ENCODE measurements at regions not wholly inside any gene's neighbourhood (a gene's known extent, or its start where the extent isn't known, plus 50 kb on each side); places are given as distances from the start of the nearest gene placed in this dataset.

DNA sequence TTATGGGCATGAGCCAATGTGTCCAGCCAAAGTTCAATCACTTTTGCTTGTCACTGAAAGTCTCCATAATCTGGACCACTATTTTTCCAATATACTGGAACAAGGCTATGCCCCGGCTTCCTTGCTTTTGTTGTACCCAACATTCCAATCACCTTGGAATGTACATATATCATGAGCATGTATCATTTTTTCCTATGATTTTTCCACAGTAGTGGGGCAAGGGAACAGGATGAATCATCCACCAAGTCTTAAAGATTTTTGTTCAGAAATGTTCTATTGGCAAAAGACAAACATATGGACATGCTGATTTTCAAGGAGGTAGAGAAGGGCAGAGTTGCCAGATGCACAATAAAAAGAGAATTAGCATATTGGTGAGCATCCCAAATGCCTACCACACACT, 548.1 kb upstream of the INTU start:
- Mint-ChIP-seq H3K36me3 (peaks cover 5 to 12% of the 10 kb centered on the region in 2 donors), H3K9me3 (peaks cover 15% of the 10 kb centered on the region in 2 donors), H3K27ac (no peak overlapping the region)
- ATAC-seq = no peak
- no peak for DNase-seq (ENCODE audit: low spot score in 2 of 2)

DNA sequence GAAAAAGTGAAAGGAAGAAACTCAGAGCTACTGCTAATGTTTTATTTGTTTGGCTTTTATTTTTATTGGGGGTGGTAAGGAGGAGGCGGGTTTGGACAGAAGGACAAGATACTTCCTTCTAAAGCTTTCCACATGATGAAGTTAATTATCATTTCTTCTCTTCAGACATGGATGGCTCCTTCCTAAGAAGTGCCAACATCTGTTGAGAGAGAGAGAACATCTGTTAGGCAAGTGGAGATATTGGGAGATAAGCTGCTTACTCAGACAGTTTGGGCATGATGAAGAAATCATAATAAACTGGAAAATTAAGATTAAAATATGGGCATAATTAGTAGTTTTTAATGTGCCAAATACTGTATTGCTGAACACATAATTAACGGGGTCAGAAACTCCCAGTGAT, 535.7 kb upstream of the INTU start:
- no peak for DNase-seq (ENCODE audit: low spot score in 2 of 2)
- H3K27ac Mint-ChIP-seq = no peak overlapping the region
- H3K9me3 Mint-ChIP-seq = peaks cover 5 to 16% of the 10 kb centered on the region in 2 donors
- no peaks in the 10 kb centered on the region for H3K36me3 Mint-ChIP-seq
- no peak for ATAC-seq

DNA sequence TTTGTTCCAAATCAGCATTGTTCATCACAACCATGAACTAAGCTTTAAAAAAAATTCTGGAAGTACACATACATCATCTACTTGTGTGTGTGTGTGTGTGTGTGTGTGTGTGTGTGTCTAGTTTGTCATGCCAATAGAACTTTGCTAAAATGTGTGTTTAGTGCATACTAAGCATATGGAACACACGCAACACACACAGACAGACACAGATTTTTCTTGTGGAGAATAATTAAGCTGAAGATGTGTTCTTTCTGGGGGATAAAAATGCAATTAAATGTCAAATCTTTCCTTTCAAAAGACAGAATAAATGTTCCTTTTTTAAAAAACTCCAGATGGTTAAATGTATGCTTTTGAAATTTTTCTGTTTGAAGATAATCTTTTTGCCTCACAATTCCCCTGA, 530.4 kb upstream of the INTU start:
- DNase-seq (ENCODE audit: low spot score in 2 of 2) (no peak), ATAC-seq (no peak)
- H3K9me3 Mint-ChIP-seq = peaks cover 9 to 19% of the 10 kb centered on the region in 2 donors
- H3K27ac Mint-ChIP-seq = no peak overlapping the region
- H3K36me3 Mint-ChIP-seq = no peaks in the 10 kb centered on the region

DNA sequence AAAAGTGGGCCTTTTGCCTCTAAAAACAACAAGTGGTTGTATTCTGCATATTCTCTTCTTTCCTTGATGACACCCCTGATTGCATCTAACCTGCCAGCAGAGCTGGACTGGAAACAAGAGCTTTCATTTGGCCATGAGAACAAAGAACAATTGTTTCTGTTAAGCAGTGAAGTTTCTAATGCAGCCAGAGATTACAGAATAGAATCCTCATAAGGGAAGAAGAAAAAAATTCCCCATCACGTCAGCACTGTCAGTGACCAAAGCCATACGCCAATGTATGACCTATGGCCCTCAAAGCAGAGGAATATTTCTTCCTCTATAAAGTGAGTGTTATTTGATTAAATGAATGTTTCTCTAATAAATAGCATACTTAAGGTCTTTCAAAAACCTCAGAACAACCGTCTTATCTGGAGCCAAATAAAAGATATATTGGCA, 529.1 kb upstream of the INTU start:
- Mint-ChIP-seq H3K9me3 (peaks cover 17 to 27% of the 10 kb centered on the region in 2 donors), H3K27ac (no peak overlapping the region), H3K36me3 (no peaks in the 10 kb centered on the region)
- no peak for DNase-seq (ENCODE audit: low spot score in 2 of 2)
- ATAC-seq = no peak

DNA sequence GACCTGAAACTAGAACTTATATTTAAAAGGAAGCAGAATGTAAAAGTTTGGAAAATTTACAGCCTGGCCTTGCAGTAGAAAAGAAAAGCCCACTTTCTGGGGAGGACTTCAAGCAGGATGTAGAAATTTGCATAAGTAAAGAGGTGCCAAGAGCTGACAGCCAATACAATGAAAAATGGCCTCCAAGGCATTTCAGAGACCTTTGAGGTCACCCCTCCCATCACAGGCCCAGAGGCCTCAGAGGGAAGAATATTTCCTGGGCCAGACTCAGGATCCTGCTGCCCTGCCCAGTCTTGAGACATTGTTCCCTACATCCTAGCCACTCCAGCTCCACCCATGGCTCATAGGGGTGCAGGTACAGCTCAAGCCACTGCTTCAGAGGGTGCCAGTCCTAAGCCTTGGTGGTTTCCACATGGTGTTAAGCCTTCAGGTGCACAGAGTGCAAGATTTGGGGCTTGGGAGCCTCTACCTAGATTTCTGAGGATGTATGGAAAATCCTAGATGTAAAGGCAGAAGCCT, 518.9 kb upstream of the INTU start:
- no peak for DNase-seq (ENCODE audit: low spot score in 2 of 2)
- Mint-ChIP-seq H3K36me3 (peaks cover 0 to 7% of the 10 kb centered on the region in 2 donors), H3K27ac (no peak overlapping the region), H3K9me3 (peaks cover 10 to 22% of the 10 kb centered on the region in 2 donors)
- ATAC-seq = no peak

DNA sequence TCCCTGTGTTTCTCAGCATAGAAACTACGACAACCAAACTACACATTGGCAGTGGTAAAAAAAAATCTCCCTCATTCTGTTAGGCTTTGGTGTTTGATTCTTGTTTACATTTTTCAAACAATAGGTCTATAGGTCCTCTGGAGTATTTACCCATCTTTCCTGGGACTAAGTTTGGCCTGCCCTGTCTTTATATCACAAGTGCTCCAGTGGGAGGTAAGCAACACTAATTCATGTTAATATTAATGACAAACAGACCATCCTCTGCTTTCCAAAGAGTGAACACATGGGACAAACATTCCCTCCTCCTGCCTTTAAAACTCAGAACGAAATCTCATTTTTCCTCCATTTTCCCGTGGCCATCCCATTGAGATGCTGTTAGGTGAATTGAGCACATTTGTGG, 514.1 kb upstream of the INTU start:
- DNase-seq (ENCODE audit: low spot score in 2 of 2) (no peak), ATAC-seq (no peak)
- Mint-ChIP-seq H3K27ac (no peak overlapping the region), H3K9me3 (peaks cover 0 to 11% of the 10 kb centered on the region in 2 donors), H3K36me3 (no peaks in the 10 kb centered on the region)

DNA sequence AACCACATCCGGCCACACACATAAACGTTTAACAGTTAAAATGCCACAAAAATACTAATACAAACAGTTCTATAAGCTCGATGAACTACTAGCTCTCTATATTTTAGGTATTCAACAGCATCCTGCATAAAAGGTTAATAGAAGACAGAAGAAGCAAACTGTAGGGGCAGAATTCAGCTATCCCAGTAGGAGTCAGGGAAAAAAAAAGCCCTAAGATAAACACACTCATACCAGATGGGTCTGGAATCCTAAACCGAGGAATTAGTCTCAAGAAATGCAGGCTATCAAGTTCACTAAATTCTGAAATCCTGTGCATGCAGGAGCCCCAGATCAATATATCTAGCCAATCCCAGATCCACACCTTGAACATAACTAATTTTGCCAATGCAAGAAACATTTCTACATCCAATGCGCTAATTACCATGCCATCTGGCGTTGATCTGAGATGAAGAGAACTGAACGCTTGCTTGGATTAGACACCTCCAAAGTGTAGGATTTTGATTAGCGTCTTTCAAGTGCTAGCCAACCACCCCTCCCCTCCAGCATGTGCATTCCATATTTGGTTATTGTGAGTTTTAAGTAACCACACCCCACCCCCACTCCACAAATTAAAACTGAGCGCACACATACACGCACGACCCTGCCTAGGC, 512.2 kb upstream of the INTU start:
- Mint-ChIP-seq H3K36me3 (no peaks in the 10 kb centered on the region), H3K9me3 (peaks cover 0 to 6% of the 10 kb centered on the region in 2 donors), H3K27ac (no peak overlapping the region)
- ATAC-seq (no peak), DNase-seq (ENCODE audit: low spot score in 2 of 2) (no peak)

DNA sequence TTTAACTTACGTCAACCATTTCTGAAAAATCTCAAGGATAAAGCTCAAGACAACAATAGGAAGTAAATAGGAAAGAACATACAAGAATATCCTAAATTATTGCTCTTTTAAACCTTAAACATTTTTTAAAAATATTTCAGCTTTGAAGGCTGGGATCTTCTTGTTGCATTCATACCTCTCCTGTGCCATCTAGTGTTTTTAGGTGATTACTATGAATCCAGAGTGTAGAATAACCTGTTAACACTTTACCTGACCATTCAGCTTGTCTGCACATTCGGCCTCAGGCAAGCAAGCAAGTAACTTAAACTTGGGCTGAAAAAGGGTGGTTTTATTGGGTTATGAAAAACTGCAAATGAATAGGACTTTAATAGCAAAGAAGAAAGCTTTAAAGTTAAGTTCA, 507.8 kb upstream of the INTU start:
- Mint-ChIP-seq H3K27ac (no peak overlapping the region), H3K36me3 (no peaks in the 10 kb centered on the region), H3K9me3 (peaks cover 8 to 10% of the 10 kb centered on the region in 2 donors)
- DNase-seq (ENCODE audit: low spot score in 2 of 2) = no peak
- no peak for ATAC-seq

DNA sequence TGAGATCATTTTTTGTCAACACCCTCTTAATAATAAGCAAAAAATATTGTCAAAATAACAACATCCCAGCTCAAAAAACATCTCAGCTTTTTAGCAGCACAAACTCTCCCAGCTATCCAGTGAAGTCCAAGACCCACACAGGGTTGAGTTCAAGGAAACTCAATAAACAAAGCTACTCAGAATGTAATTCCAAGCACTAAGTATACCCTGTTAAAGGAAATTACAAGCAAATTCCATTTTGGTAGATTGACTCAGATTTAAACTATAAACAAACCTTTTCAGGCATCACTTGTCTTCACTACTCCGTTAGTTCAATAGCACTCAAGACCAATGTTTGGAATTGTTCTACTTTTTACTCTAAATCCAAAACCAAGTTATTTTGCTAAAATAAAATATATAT, 506.0 kb upstream of the INTU start:
- Mint-ChIP-seq H3K36me3 (no peaks in the 10 kb centered on the region), H3K27ac (no peak overlapping the region), H3K9me3 (peaks cover 5 to 8% of the 10 kb centered on the region in 2 donors)
- no peak for ATAC-seq
- DNase-seq (ENCODE audit: low spot score in 2 of 2) = no peak

DNA sequence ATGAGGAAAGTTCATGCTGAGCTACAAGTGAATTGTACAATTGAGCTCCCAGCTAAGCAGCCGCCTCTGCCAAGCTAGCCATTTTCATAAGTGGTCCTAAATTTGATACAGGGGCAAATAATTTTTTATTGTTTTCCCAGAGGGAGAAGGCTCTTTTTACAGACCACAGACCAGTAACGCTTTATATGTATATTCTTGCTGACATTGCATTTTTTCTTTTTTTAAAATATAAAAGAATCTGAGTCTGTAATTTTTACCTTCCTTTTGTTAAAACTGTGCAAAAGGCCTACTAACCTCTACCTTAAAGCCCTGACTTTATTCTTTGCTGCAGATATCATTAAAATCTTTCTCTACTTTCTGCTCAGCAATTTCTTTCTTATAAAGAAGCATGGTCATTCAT, 501.2 kb upstream of the INTU start:
- no peaks in the 10 kb centered on the region for H3K36me3 Mint-ChIP-seq
- no peak for ATAC-seq
- no peak for DNase-seq (ENCODE audit: low spot score in 2 of 2)
- peaks cover 8 to 13% of the 10 kb centered on the region in 2 donors for H3K9me3 Mint-ChIP-seq
- H3K27ac Mint-ChIP-seq = no peak overlapping the region

DNA sequence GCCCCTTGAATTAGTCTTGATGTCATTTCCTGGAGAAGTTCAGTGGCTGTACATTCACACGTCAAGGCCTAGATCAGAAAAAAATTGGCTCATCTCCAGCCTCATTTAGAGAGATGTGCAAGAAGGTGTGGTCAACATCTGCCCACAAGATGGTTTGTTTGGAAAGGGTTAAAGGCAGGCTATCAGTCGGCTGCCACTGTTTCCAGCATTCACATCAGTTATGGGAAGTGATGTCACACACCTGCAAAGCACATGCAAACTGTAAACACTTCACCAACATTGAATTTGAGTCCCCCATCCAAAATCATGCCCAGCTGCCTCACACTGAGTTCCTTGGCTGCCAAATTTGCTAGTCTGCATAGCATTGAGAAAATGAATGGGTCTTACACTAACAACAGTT, 498.3 kb upstream of the INTU start:
- no peak overlapping the region for H3K27ac Mint-ChIP-seq
- no peaks in the 10 kb centered on the region for H3K36me3 Mint-ChIP-seq
- ATAC-seq (no peak), DNase-seq (ENCODE audit: low spot score in 2 of 2) (no peak)
- peaks cover 0 to 10% of the 10 kb centered on the region in 2 donors for H3K9me3 Mint-ChIP-seq

DNA sequence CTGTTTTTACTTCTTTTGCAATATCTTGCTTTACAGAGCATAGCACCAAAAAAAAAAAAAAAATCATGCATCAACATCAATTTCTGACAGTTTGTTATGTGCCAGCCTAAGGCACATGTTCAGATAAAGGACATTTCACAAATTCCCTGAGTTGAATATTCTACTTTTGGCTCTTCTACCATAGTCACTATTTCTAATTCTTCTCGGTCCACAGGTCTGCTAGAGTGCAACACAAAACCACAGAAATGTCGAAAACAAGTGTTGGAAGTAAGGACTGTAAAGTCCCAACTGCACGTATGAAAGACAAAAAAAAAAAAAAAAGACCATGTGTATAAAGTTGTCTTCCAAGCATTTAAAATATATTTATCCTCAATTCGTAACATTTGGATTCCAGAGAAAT, 494.2 kb upstream of the INTU start:
- Mint-ChIP-seq H3K9me3 (peaks cover 0 to 14% of the 10 kb centered on the region in 2 donors), H3K27ac (no peak overlapping the region), H3K36me3 (no peaks in the 10 kb centered on the region)
- DNase-seq (ENCODE audit: low spot score in 2 of 2) (no peak), ATAC-seq (no peak)

DNA sequence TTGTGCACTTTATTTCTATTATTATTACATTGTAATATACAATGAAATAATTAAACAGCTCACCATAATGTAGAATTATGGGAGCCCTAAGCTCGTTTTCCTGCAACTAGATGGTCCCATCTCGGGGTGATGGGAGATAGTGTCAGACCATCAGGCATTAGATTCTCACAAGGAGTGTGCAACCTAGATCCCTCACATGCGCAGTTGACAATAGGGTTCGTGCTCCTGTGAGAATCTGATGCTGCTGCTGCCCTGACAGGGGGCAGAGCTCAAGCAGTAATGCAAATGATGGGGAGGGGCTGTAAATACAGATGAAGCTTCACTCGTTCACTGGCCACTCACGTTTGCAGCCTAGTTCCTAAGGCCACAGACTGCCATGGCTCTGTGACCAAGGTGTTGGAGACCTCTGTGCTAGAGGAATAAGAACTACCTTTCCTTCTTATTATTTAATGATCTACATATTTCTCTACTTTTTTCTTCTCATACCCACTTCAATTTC, 492.9 kb upstream of the INTU start:
- ATAC-seq = no peak

DNA sequence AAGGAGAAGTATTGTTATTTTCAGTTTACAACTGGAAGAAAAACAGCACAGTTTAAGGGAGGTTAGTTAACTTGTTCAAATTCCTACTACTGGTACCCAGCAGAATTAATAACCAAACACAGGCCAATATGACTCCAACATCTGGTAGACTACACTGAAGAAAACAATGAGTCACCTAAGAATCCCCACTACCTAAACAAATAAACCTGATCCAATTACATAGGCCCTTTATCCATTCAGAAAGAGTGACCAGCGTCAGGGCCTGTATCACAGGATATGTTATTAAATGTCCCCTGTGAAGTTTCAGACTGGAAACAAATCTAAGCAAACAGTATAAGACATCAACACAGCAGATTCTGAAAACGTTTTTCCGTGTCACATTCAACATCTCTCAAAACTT, 492.5 kb upstream of the INTU start:
- H3K27ac Mint-ChIP-seq = no peak overlapping the region
- peaks cover 0 to 8% of the 10 kb centered on the region in 2 donors for H3K9me3 Mint-ChIP-seq
- H3K36me3 Mint-ChIP-seq = no peaks in the 10 kb centered on the region
- DNase-seq (ENCODE audit: low spot score in 2 of 2) (no peak), ATAC-seq (no peak)

More for the DNA sequence above, 492.9 kb upstream of the INTU start:
- H3K9me3 Mint-ChIP-seq = peaks cover 0 to 9% of the 10 kb centered on the region in 2 donors
- no peak for DNase-seq (ENCODE audit: low spot score in 2 of 2)
- H3K36me3 Mint-ChIP-seq = no peaks in the 10 kb centered on the region
- no peak overlapping the region for H3K27ac Mint-ChIP-seq

DNA sequence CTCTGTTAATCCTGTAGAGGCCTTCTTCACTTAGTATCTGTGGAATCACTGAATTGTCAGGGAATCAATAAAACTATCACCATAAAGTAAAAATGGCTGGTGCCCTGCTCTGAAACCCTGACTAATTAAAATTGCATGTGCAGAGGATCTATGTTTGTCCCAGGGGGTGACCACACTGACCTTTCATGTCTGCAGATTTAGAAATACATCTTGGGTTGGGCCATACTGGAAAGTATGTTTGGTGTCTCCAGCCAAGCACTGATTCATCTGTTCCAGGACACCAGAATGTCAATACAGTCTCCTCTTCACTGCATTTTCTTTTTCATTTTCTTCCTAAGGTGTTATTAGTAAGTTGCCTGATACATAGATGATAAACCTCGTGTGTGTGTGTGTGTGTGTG, 490.9 kb upstream of the INTU start:
- DNase-seq (ENCODE audit: low spot score in 2 of 2) = no peak
- ATAC-seq = no peak
- no peaks in the 10 kb centered on the region for H3K36me3 Mint-ChIP-seq
- H3K9me3 Mint-ChIP-seq = peaks cover 0 to 11% of the 10 kb centered on the region in 2 donors
- H3K27ac Mint-ChIP-seq = no peak overlapping the region

DNA sequence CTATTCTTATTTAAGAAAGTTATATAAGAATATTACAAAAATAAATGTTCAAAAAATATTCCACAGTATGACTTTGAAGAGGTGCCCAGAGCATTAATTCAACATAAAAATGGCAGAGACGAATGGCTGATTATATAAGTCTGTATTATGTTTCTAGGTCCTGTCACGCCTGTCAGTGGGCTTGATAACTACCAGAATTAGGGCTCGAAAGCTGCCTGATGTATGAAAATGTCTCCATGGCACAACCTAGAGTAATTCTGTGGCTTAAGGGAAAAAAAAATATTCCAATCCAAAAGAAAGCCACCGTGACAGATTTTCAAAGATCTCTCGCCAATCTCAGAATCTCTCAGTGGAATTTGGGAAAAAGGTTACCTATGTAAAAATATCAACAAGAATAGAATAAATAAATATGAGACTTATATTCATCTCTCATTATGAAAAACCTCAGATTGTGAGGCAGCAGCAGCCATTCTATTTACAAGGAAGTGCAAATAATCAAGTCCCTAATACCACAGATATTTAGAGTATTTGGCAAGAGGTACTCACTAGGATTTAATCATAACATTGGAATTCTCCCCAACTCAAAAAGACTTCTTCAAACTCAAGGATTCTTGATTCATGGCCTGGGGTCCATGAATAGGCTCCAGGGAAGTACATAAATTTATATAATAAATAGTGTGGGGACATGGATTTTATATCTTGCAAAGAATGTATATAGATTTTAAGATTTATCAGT, 489.1 kb upstream of the INTU start:
- DNase-seq (ENCODE audit: low spot score in 2 of 2) (no peak), ATAC-seq (no peak)
- H3K36me3 Mint-ChIP-seq = no peaks in the 10 kb centered on the region
- no peak overlapping the region for H3K27ac Mint-ChIP-seq
- peaks cover 6 to 12% of the 10 kb centered on the region in 2 donors for H3K9me3 Mint-ChIP-seq

DNA sequence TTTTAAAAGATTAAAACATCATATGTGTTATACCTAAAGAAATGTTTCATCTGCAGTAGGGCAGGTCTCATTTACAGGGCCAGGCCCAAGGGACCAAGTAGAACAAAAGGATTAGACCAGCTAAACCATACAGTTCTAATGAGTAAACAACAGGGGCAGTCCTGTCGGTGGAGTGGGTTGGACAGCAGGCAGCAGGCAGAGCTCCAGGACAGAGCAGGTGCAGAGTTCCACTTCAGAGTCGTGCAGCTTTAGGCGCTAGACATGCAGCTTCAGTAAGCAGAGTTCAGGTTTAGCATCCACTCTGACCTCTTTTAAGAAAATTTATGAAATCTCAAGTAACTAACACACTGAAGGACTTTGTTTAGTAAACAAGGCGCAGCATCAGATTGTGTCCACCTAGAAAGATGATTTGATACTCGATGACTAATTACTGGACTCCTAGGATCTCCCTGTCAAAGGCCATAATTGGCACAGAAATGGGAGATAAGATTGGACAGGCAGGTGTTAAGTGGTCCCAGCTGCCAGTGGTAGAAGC, 487.7 kb upstream of the INTU start:
- no peaks in the 10 kb centered on the region for H3K36me3 Mint-ChIP-seq
- peaks cover 12 to 18% of the 10 kb centered on the region in 2 donors for H3K9me3 Mint-ChIP-seq
- DNase-seq (ENCODE audit: low spot score in 2 of 2) (no peak), ATAC-seq (no peak)
- no peak overlapping the region for H3K27ac Mint-ChIP-seq

Data from activated naive CD4-positive, alpha-beta T cell treated with anti-CD3 and anti-CD28 coated beads, Interleukin-2, amount 50 U/mL, for 72 hours (primary cell).